Peyer's patch (tissue), 4 donors: ENCODE measurements at regions not wholly inside any gene's neighbourhood (a gene's known extent, or its start where the extent isn't known, plus 50 kb on each side); places are given as distances from the start of the nearest gene placed in this dataset.

Source experiments
- CTCF ChIP-seq, 6 experiments: fragments of 450-650 bp in 4 of 6; fragments of 200-600 bp in 2 of 6; sonication (generic) in 1 of 6; IDR thresholded peaks; one replicate each; pipeline ENCODE4 v1.5.1; 2017 to 2019; ENCODE audit warnings: antibody characterized with exemption in 6 of 6, mild to moderate bottlenecking in 3 of 6, moderate library complexity in 1 of 6
- POLR2A ChIP-seq, 2 donors: fragments of 450-650 bp; IDR thresholded peaks; one replicate each; pipeline ENCODE4 v1.5.1; 2017; ENCODE audit warnings: antibody characterized with exemption in 2 of 2, mild to moderate bottlenecking in 2 of 2, moderate library complexity in 2 of 2

GRCh38 chr16:51507286-51507685, 356.2 kb upstream of the SALL1 start:
- TF ChIP-seq CTCF (IDR thresholded peaks at IDR 0.05) (no peak), POLR2A (IDR thresholded peaks at IDR 0.05) (no peak)
